ENCODE measurements at regions not wholly inside any gene's neighbourhood (a gene's known extent, or its start where the extent isn't known, plus 50 kb on each side); places are given as distances from the start of the nearest gene placed in this dataset.
"Not testable (repeated sequence)": the region's sequence is repeated elsewhere in the genome, so short reads cannot be mapped to it uniquely, and the experiment has no call there.

GRCh38 chr9:89841456-89841855 is 236.6 kb downstream of the GADD45G start:
- no peak for DNase-seq (ENCODE audit: low read depth)

GRCh38 chr9:89842267-89842768 is 237.5 kb downstream of the GADD45G start:
- DNase-seq (ENCODE audit: low read depth), result no peak

- no peak for DNase-seq (ENCODE audit: low read depth)
Observed at GRCh38 chr9:89843074-89843473, 238.3 kb downstream of the GADD45G start.

GRCh38 chr9:89843591-89843990 is 238.8 kb downstream of the GADD45G start:
- no peak for DNase-seq (ENCODE audit: low read depth)

GRCh38 chr9:89844075-89844474 is 239.3 kb downstream of the GADD45G start:
- no peak for DNase-seq (ENCODE audit: low read depth)

GRCh38 chr9:89844535-89844934 is 239.7 kb downstream of the GADD45G start:
- no peak for DNase-seq (ENCODE audit: low read depth)

GRCh38 chr9:89845321-89845720 is 240.5 kb downstream of the GADD45G start:
- DNase-seq (ENCODE audit: low read depth), result no peak

GRCh38 chr9:89845862-89846261 is 241.1 kb downstream of the GADD45G start:
- no peak for DNase-seq (ENCODE audit: low read depth)

- no peak for DNase-seq (ENCODE audit: low read depth)
Observed at GRCh38 chr9:89848060-89849040, 243.5 kb downstream of the GADD45G start.

- no peak for DNase-seq (ENCODE audit: low read depth)
Observed at GRCh38 chr9:89849096-89849495, 244.3 kb downstream of the GADD45G start.

GRCh38 chr9:89850153-89850552 is 245.3 kb downstream of the GADD45G start:
- DNase-seq (ENCODE audit: low read depth), result no peak

- peak; percentile 34 for DNase-seq (ENCODE audit: low read depth)
Observed at GRCh38 chr9:89850631-89851325, 246.0 kb downstream of the GADD45G start.

GRCh38 chr9:89853161-89853560 is 248.3 kb downstream of the GADD45G start:
- no peak for DNase-seq (ENCODE audit: low read depth)

- no peak for DNase-seq (ENCODE audit: low read depth)
Observed at GRCh38 chr9:89853931-89854330, 249.1 kb downstream of the GADD45G start.

GRCh38 chr9:89854715-89855475 is 250.1 kb downstream of the GADD45G start:
- DNase-seq (ENCODE audit: low read depth), result no peak

- DNase-seq (ENCODE audit: low read depth), result not testable (repeated sequence)
Observed at GRCh38 chr9:89856296-89856695, 251.5 kb downstream of the GADD45G start.

- not testable (repeated sequence) for DNase-seq (ENCODE audit: low read depth)
Observed at GRCh38 chr9:89856950-89857349, 252.1 kb downstream of the GADD45G start.

- not testable (repeated sequence) for DNase-seq (ENCODE audit: low read depth)
Observed at GRCh38 chr9:89859842-89860241, 255.0 kb downstream of the GADD45G start.

- not testable (repeated sequence) for DNase-seq (ENCODE audit: low read depth)
Observed at GRCh38 chr9:89861371-89861770, 256.6 kb downstream of the GADD45G start.

GRCh38 chr9:89862316-89862715 is 257.5 kb downstream of the GADD45G start:
- no peak for DNase-seq (ENCODE audit: low read depth)

- no peak for DNase-seq (ENCODE audit: low read depth)
Observed at GRCh38 chr9:89863141-89863540, 258.3 kb downstream of the GADD45G start.

GRCh38 chr9:89863837-89864236 is 259.0 kb downstream of the GADD45G start:
- DNase-seq (ENCODE audit: low read depth), result no peak

All from GM04503 (cell line).